Endothelial cell of umbilical vein (primary cell): ENCODE measurements at regions not wholly inside any gene's neighbourhood (a gene's known extent, or its start where the extent isn't known, plus 50 kb on each side); places are given as distances from the start of the nearest gene placed in this dataset.
"Not testable (repeated sequence)": the region's sequence is repeated elsewhere in the genome, so short reads cannot be mapped to it uniquely, and the experiment has no call there.

Source experiments
- BruUV-seq: library from RNA; stranded (reverse); fragments of 400-500 nt; replicated peaks from 2 replicates; lab custom pipeline; 2021; lab: Mats Ljungman, UMichigan
- CTCF ChIA-PET: fragments of 300-600, 350-600 bp; sonication (Branson Sonifier 250); formaldehyde crosslinking; loops from one replicate; lab custom pipeline; 2021; ENCODE audit warnings: antibody characterized with exemption, inconsistent platforms; lab: Charles Lee
- POLR2A ChIA-PET: fragments of 300-600, 350-600 bp; sonication (Branson Sonifier 250); formaldehyde crosslinking; loops from one replicate; lab custom pipeline; 2021; ENCODE audit warnings: antibody characterized with exemption, inconsistent platforms; lab: Charles Lee
- DNase-seq: peaks from one replicate; pipeline ENCODE4 v3.0.0-alpha.2; 2011; ENCODE audit warnings: low read depth, low spot score
- FAIRE-seq: peaks from 2 replicates; lab custom pipeline; 2011; peaks lifted over from hg19 to GRCh38; lab: Jason Lieb, UNC
- H2AFZ ChIP-seq: 2 replicates; pipeline ENCODE4 v1.6.0; 2012; ENCODE audit warnings: low read depth, low read length, control low read depth, inconsistent platforms
- H3K27ac ChIP-seq: 2 replicates; pipeline ENCODE4 v1.5.1; 2011; ENCODE audit warnings: low read depth, mild to moderate bottlenecking, control low read depth, low read length, moderate library complexity; ENCODE audit not compliant: insufficient read depth
- H3K27me3 ChIP-seq, 2 experiments: 2 replicates each; pipeline versions ENCODE4 v1.6.0 to v1.6.1; 2011; ENCODE audit warnings: low read length in 2 of 2, mixed read lengths in 1 of 2; ENCODE audit not compliant: control insufficient read depth in 2 of 2, insufficient read depth in 2 of 2
- H3K36me3 ChIP-seq, 2 experiments: 2 replicates in 1 of 2; 3 replicates in 1 of 2; pipeline ENCODE4 v1.5.1; 2011; ENCODE audit warnings: low read length in 2 of 2, mild to moderate bottlenecking in 1 of 2, moderate library complexity in 1 of 2; ENCODE audit not compliant: control insufficient read depth in 2 of 2, insufficient read depth in 2 of 2; ENCODE audit errors: extremely low read depth in 1 of 2
- H3K4me1 ChIP-seq: 3 replicates; pipeline ENCODE4 v1.5.1; 2011; ENCODE audit warnings: mild to moderate bottlenecking, low read length; ENCODE audit not compliant: control insufficient read depth, insufficient read depth; ENCODE audit errors: extremely low read depth
- H3K4me2 ChIP-seq: 2 replicates; pipeline ENCODE4 v1.6.1; 2011; ENCODE audit warnings: low read length, control low read depth, mixed read lengths; ENCODE audit not compliant: insufficient read depth
- H3K4me3 ChIP-seq, 3 experiments: fragments of 200-600 bp in 1 of 3; sonication (generic), shearing (Covaris generic) in 1 of 3; replicated peaks in 1 of 3; 2 replicates each; pipeline ENCODE4 v1.5.1; 2011 to 2016; ENCODE audit warnings: control low read depth in 3 of 3, low read length in 3 of 3, mild to moderate bottlenecking in 2 of 3, inconsistent platforms in 1 of 3, low read depth in 1 of 3, moderate library complexity in 1 of 3; ENCODE audit not compliant: insufficient read depth in 1 of 3
- H3K79me2 ChIP-seq: 2 replicates; pipeline ENCODE4 v1.6.0; 2012; ENCODE audit warnings: low read length, inconsistent platforms; ENCODE audit not compliant: control insufficient read depth, insufficient read depth
- H3K9ac ChIP-seq: replicated peaks from 2 replicates; pipeline ENCODE3; 2011; ENCODE audit warnings: low read length, control low read depth; ENCODE audit not compliant: insufficient read depth; ENCODE audit errors: extremely low read depth
- H3K9me1 ChIP-seq: replicated peaks from 3 replicates; pipeline ENCODE4 v1.6.0; 2011; ENCODE audit warnings: mild to moderate bottlenecking, low read length; ENCODE audit not compliant: control insufficient read depth, insufficient read depth; ENCODE audit errors: extremely low read depth
- H3K9me3 ChIP-seq: replicated peaks from 2 replicates; pipeline ENCODE4 v1.5.1; 2012; ENCODE audit warnings: low read length, inconsistent platforms; ENCODE audit not compliant: control insufficient read depth, insufficient read depth
- H4K20me1 ChIP-seq: replicated peaks from 2 replicates; pipeline ENCODE3; 2011; ENCODE audit warnings: mild to moderate bottlenecking, low read length; ENCODE audit not compliant: control insufficient read depth, insufficient read depth; ENCODE audit errors: extremely low read depth
- MYC ChIP-seq: IDR thresholded peaks from one replicate; pipeline ENCODE4 v1.6.1; 2011; ENCODE audit warnings: mild to moderate bottlenecking, low read depth, low read length
- dilution Hi-C: fragments of 300-500 bp; cut with MboI; formaldehyde crosslinking; loops from one replicate; pipeline ENCODE4 v1.15.0; 2019; ENCODE audit warnings: low sequenced_read_pairs; ENCODE audit not compliant: extremely low pct_ligation_motif_present
- intact Hi-C: fragments of 100-400 bp; cut with micrococcal nuclease; formaldehyde crosslinking; loops from one replicate; pipeline ENCODE4 v1.10.0; 2022
- TF ChIP-seq, protein P1 (sequence below): IDR thresholded peaks from 2 replicates; pipeline ENCODE4 v1.6.1; 2011; ENCODE audit not compliant: insufficient read depth, insufficient read length

GRCh38 chr6:166251211-166251610, 57.0 kb downstream of the PRR18 start:
- Histone ChIP-seq H3K9ac (no peak overlapping the region), H3K4me2 (no peak overlapping the region), H2AFZ (no peak overlapping the region), H3K36me3 (no peaks in the 10 kb centered on the region), H3K4me1 (no peaks in the 10 kb centered on the region), H4K20me1 (no peaks in the 10 kb centered on the region), H3K27me3 (peaks cover 18 to 30% of the 10 kb centered on the region in 2 experiments), H3K9me3 (no peaks in the 10 kb centered on the region), H3K27ac (no peak overlapping the region), H3K79me2 (no peaks in the 10 kb centered on the region), H3K9me1 (no peaks in the 10 kb centered on the region), H3K4me3 (no peak overlapping the region)
- ChIA-PET CTCF (interaction anchor here (0.9 kb wide), 1 partner anchor 25 kb away, joined by 3 read pairs; no protein-coding TSS in a partner anchor), POLR2A (no interaction called here)
- intact Hi-C loops (no loop called here), dilution Hi-C loops (no loop called here)
- DNase-seq (no peak), FAIRE-seq (no peak)
- no TSS peak for BruUV-seq
- no peak for TF ChIP-seq MYC
- TF ChIP-seq, protein P1, sequence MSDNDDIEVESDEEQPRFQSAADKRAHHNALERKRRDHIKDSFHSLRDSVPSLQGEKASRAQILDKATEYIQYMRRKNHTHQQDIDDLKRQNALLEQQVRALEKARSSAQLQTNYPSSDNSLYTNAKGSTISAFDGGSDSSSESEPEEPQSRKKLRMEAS: no peak

DNA sequence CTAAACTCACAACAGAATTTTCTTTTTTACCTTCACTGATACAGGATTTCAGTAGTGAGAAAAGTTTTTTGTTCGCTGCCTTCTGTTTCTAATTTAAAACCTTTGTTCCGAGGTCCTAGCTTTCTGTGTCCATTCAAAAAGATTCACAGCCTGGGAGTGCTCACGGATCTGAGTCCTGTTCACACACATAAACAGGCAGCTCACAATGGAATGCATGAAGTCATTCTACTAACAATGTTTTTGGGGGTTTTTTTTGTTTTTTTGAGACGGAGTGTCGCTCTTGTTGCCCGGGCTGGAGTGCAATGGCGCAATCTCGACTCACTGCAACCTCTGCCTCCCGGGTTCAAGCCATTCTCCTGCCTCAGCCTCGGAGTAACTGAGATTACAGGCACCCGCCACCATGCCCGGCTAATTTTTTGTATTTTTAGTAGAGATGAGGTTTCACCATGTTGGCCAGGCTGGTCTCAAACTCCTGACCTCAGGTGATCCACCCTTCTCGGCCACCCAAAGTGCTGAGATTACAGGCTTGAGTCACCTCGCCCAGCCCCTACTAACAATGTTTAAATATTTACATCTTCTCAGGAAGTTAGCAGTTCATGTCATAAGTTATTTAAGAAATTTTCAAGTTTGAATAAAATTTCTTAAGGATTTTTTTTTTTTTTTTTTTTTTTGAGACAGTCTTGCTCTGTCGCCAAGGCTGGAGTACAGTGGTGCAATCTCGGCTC, 59.0 kb downstream of the PRR18 start:
- intact Hi-C loops, H3K9me1 ChIP-seq, CTCF ChIA-PET: not testable (repeated sequence)

More for the DNA sequence above, 59.0 kb downstream of the PRR18 start:
- H3K79me2 ChIP-seq, H3K27ac ChIP-seq, POLR2A ChIA-PET, H3K9ac ChIP-seq, H3K4me3 ChIP-seq, H3K36me3 ChIP-seq, H3K9me3 ChIP-seq, dilution Hi-C loops, DNase-seq, H3K4me1 ChIP-seq, H4K20me1 ChIP-seq, H2AFZ ChIP-seq, FAIRE-seq, H3K4me2 ChIP-seq, BruUV-seq: not testable (repeated sequence)
- peaks cover 12 to 16% of the 10 kb centered on the region in 2 experiments for H3K27me3 ChIP-seq
